ENCODE measurements at regions not wholly inside any gene's neighbourhood (a gene's known extent, or its start where the extent isn't known, plus 50 kb on each side); places are given as distances from the start of the nearest gene placed in this dataset.
"Not testable (repeated sequence)": the region's sequence is repeated elsewhere in the genome, so short reads cannot be mapped to it uniquely, and the experiment has no call there.

DNA sequence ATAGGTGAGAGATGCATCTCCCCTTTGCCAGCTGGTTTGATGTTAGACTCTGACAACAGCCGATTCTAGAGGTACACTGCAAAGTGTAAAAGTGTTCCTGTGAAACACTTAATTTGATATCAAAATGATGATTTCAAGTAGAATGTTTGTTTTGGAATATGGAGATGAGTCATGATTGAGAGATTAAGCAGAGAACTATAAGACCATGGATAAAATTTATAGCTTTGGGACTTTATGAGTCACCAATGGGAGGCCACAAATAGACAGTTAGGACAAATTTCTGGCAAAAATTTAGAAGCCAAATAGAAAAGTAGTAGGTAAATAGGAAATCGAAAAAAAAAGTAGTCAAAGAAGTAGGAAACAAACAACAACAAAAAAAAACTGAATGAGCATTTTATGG lies 672.5 kb downstream of the NSUN3 start:
- DNase-seq: no peak

- DNase-seq: no peak
These were observed 674.3 kb downstream of the NSUN3 start for GRCh38 chr3:94737116-94737515.

DNA sequence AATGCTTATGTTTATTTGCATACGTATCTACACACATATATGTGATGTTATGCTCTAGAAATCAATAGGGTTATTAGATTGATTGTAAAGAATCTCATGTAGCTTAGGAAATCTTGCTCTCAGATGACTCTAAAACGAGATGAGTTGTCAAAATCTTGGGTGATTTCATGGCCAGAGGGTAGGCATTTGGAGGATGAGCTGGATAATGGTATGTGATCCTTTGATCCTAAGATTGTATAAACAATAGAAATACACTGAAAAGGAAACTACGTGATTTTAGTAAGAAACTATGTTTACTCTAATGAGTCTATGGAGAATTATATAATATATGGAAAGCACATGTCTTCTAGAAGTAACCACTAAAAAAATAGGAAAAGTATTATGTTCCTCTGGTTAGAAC lies 676.6 kb downstream of the NSUN3 start:
- no peak for DNase-seq

DNA sequence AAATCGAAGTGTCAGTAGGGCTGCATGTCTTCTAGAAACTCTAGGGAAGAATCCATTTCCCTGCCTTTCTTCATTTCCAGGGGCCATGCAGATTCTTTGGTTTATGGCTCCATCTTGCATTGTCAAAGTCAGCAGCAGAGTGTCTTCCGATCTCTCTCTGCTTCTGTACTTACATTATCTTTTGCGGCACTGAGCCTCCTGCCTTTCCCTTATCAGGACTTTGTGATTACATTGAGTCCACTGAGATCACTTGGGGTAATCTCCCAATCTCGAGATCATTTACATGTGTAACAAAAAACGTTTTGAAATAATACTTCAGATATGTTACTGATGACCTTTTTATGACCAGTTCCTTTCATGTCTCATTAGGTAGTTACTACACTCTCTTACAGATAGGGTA lies 695.9 kb downstream of the NSUN3 start:
- no peak for DNase-seq

- no peak for DNase-seq
These were observed 709.5 kb downstream of the NSUN3 start for GRCh38 chr3:94772402-94772801.

DNA sequence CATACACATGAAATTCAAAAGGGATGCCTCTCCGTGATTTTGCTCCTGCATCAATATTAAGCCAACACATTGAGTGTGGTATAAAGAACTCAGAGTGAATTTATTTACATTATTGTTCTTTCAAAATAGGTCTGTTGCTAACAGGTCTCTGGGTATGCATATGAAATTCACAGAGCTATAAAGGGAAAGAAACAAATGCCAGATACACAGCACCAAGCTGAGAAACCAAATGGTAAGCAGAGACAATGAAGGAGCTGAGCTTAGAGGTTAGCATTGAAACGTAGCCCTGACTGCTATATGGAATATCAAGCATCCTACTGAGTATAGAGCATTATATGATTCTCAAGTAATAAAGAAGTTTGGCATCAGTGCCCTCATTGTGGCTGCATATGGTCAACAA lies 712.9 kb downstream of the NSUN3 start:
- DNase-seq: no peak

- no peak for DNase-seq
These were observed 713.6 kb downstream of the NSUN3 start for GRCh38 chr3:94776401-94776915.

GRCh38 chr3:94778289-94778688 lies 715.4 kb downstream of the NSUN3 start:
- no peak for DNase-seq

DNA sequence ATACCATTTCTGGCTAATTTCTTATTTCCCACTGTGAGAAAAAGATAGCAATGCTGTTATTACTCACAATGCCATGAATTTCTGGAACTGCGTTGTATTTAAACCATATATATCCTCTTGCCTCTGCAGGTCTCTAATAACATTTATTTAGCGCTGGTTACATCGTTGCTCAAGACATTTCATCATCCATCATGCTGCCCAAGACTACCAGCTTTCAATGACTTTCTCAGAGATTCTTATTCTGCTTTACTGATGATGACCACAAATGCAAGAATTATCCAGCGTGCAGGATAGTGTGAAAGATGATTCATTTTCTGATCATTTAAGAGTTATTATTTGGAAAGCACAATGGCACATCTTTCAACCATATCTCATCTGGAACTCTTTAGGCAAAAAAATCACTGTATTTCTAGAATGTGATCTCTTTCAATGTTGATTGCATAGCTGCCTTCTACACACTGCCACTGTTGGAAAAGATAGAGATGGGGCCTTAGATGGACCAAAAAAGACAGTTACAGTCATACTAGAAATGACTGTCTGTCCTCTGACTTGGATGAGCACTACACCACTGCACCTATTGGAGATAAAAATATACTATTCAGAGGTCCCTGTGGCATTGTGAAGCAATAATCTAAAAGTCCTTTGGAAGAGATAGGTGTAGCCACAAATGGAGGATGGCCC lies 716.1 kb downstream of the NSUN3 start:
- DNase-seq: no peak

DNA sequence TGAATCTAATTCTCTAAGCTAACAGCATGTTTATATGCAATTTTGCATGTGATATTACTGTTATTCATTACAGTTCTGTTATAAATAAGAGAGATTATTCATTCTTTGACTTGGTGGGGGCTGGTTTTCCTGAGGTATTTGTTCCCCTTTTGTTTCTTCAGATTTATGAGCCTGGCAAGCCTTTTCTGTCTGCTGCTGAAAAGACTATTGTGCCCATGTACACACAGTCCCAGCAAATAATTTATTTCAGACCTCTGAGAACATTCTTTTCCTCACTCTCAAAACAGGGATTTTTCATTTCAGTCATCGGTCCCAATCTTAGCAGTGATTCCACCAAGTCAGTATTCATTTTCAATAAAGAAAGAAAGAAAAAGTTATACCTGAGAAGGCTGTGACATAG lies 716.8 kb downstream of the NSUN3 start:
- no peak for DNase-seq

DNA sequence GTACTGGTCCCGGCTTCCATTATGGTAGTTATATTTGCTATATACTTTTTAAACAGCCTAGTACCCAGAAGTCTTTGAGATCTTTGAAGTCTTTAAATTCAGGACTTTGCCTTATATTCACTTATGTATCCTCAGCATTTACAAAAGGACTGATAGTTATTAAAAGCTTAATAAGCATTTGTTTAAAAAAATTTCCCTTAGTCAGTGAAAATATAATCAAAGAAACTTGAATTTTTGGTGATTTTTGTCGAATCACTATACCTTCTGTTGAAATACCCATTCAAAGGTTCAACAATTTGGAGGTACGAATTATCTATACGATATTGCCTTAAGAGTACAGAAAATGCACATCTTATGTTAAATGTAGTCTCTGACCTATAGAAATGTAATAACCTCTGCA lies 721.4 kb downstream of the NSUN3 start:
- DNase-seq: no peak

DNA sequence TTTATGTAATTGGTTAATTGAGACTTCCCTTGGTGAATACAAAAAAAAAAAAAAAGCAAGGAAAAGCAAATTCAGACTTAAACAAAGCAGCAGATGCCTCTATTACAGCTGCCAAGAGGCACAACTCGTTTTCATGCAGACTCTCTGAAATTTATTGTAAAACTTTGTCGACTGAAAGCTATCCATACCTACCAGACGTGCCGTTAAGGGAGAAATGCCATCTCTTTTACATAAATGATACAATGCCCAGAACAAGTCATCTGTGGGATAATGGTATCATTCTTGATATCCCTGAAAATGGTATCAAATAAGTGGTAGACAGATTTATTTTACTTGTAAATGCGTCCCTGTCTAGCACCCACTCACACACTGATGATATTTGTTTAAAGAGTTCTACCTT lies 724.2 kb downstream of the NSUN3 start:
- DNase-seq: no peak

DNA sequence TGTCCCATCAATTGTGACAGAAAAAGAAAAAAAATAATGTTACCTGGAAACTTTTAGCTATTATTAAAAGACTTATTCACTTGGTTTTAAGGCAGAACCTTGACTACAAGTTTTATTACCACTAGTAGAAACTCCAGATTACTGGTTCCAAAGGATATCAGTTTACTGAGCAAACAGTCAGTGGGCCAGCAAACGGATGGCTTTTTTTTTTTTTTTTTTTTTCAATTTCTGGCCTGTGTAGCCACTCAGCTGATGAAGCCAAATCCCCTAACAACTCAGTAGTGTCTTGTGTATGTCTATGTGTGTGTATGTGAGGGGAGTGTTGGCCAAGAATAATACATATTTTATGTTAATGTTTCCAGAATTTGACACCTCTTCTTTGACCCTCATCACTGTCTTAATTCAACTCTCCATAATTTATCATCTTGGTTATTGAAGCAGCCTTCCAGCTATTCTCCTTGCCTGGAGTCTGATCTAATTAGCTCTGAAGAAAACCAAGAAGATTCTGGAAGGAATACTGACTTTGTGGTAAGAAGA lies 724.9 kb downstream of the NSUN3 start:
- no peak for DNase-seq

DNA sequence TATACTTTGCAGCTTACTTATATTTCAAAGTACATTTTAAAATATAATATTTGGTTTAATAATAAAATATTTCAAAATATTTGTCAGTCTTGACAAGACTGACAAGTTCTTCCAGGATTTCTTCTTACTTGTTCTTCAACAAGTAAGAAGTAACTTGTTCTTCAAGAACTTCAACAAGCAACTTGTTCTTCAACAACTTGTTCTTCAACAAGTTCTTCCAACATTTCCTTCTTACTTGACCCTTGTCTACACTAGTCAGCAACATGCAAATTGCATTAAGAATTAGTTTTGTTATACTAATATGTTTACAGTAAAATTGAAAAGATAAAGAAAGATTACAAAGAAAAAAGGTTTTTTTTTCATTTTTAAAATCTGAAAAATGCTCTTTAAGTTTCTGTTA lies 731.7 kb downstream of the NSUN3 start:
- no peak for DNase-seq

DNA sequence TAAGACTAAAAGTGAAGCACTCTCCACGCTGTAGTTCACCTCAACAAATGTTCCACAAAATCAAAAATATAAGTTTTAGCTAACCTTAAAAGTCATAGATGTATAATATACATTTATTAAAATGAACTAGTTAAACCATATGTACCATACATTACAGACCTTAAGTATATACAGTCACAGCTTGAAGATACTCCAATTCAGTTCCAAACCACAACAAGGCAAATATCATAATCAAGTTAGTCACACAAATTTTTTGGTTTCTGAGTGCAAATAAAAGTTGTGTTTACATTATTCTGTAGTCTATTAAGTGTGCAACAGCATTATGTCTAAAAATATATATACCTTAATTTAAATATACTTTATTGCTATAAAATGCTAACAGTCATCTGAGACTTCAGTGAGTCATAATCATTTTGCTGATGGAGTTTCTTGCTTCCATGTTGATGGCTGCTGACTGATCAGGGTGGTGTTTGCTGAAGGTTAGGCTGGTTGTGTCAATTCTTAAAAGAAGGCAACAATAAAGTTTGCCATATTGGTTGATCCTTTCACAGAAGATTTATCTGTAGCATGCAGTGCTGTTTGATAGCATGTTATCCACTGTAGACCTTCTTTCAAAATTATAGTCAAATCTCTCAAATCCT lies 736.7 kb downstream of the NSUN3 start:
- DNase-seq: no peak

- DNase-seq: no peak
These were observed 749.0 kb downstream of the NSUN3 start for GRCh38 chr3:94811836-94812235.

- no peak for DNase-seq
These were observed 758.4 kb downstream of the NSUN3 start for GRCh38 chr3:94821241-94821640.

GRCh38 chr3:94822298-94822697 lies 759.4 kb downstream of the NSUN3 start:
- DNase-seq: no peak

GRCh38 chr3:94846251-94846650 lies 783.4 kb downstream of the NSUN3 start:
- DNase-seq: not testable (repeated sequence)

GRCh38 chr3:94862703-94863102 lies 799.8 kb downstream of the NSUN3 start:
- DNase-seq: no peak

GRCh38 chr3:94869059-94869547 lies 806.2 kb downstream of the NSUN3 start:
- DNase-seq: no peak

DNA sequence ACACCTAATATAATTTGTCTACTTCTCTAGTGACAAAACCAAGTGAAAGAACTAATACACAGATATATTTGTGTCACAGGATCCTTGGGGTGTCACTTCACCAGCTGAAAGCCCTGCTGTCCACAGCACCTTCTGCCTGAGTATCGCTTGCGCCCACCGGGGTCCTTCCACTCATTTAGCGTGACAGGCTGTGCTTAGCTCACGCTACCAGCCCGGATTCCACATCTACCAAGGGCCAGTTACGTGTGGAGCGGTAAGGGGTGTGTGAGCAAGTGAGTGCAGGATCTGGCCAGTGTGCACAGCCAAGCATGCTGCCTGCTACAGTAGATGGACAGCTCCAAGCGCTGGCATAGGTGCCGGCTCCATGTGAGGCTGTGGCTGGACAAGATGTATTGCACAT lies 810.9 kb downstream of the NSUN3 start:
- DNase-seq: no peak

GRCh38 chr3:94875149-94875548 lies 812.3 kb downstream of the NSUN3 start:
- DNase-seq: no peak

GRCh38 chr3:94887065-94887464 lies 824.2 kb downstream of the NSUN3 start:
- DNase-seq: no peak

Measured in activated CD4-positive, alpha-beta T cell treated with anti-CD3 and anti-CD28 coated beads for 1 hour (primary cell).